Bronchial epithelial cell (primary cell): ENCODE measurements at regions not wholly inside any gene's neighbourhood (a gene's known extent, or its start where the extent isn't known, plus 50 kb on each side); places are given as distances from the start of the nearest gene placed in this dataset.
"Not testable (repeated sequence)": the region's sequence is repeated elsewhere in the genome, so short reads cannot be mapped to it uniquely, and the experiment has no call there.

Source experiments
- DNase-seq: peaks from one replicate; pipeline ENCODE4 v3.0.0-alpha.2; 2010; ENCODE audit warnings: low read depth
- FAIRE-seq: peaks from 2 replicates; lab custom pipeline; 2011; peaks lifted over from hg19 to GRCh38; lab: Jason Lieb, UNC
- H3K27me3 ChIP-seq: 2 replicates; pipeline ENCODE4 v1.5.1; 2011; ENCODE audit warnings: low read length; ENCODE audit not compliant: control insufficient read depth, insufficient read depth
- H3K36me3 ChIP-seq: 2 replicates; pipeline ENCODE4 v1.5.1; 2011; ENCODE audit warnings: low read length; ENCODE audit not compliant: control insufficient read depth, insufficient read depth
- H3K4me3 ChIP-seq: 2 replicates; pipeline ENCODE4 v1.5.1; 2011; ENCODE audit warnings: mild to moderate bottlenecking, low read depth, low read length, control low read depth
- CTCF ChIP-seq: IDR thresholded peaks from 2 replicates; pipeline ENCODE4 v1.5.1; 2011; ENCODE audit warnings: mild to moderate bottlenecking, moderate library complexity, low read length, control low read depth, inconsistent platforms; ENCODE audit not compliant: insufficient read depth, severe bottlenecking

GRCh38 chr2:195269220-195269619, 387.8 kb upstream of the SLC39A10 start:
- FAIRE-seq (no peak), DNase-seq (no peak)
- no peak overlapping the region for H3K4me3 ChIP-seq
- H3K36me3 ChIP-seq, result no peaks in the 10 kb centered on the region
- H3K27me3 ChIP-seq, result no peaks in the 10 kb centered on the region
- no peak for TF ChIP-seq CTCF

GRCh38 chr2:195257979-195258378, 399.0 kb upstream of the SLC39A10 start:
- TF ChIP-seq CTCF, result no peak
- FAIRE-seq, result no peak

GRCh38 chr2:195252018-195252417, 405.0 kb upstream of the SLC39A10 start:
- no peaks in the 10 kb centered on the region for H3K27me3 ChIP-seq
- H3K4me3 ChIP-seq, result no peak overlapping the region
- no peak for TF ChIP-seq CTCF
- DNase-seq (no peak), FAIRE-seq (no peak)
- no peaks in the 10 kb centered on the region for H3K36me3 ChIP-seq

More at GRCh38 chr2:195257979-195258378, 399.0 kb upstream of the SLC39A10 start:
- Histone ChIP-seq H3K27me3 (no peaks in the 10 kb centered on the region), H3K36me3 (no peaks in the 10 kb centered on the region), H3K4me3 (no peak overlapping the region)
- no peak for DNase-seq

GRCh38 chr2:195251214-195251613, 405.8 kb upstream of the SLC39A10 start:
- H3K27me3 ChIP-seq, result no peaks in the 10 kb centered on the region
- H3K36me3 ChIP-seq, result no peaks in the 10 kb centered on the region
- no peak for TF ChIP-seq CTCF
- FAIRE-seq (no peak), DNase-seq (peak; percentile 3)
- no peak overlapping the region for H3K4me3 ChIP-seq

- no peak overlapping the region for H3K4me3 ChIP-seq
- TF ChIP-seq CTCF, result no peak
- FAIRE-seq, result no peak
- no peak for DNase-seq
- H3K27me3 ChIP-seq, result no peaks in the 10 kb centered on the region
- H3K36me3 ChIP-seq, result no peaks in the 10 kb centered on the region
Measured at GRCh38 chr2:195238826-195239225, 418.2 kb upstream of the SLC39A10 start.

GRCh38 chr2:195238379-195238778, 418.6 kb upstream of the SLC39A10 start:
- DNase-seq (no peak), FAIRE-seq (no peak)
- Histone ChIP-seq H3K36me3 (no peaks in the 10 kb centered on the region), H3K27me3 (no peaks in the 10 kb centered on the region), H3K4me3 (no peak overlapping the region)
- no peak for TF ChIP-seq CTCF

- DNase-seq, FAIRE-seq, H3K36me3 ChIP-seq, H3K27me3 ChIP-seq, H3K4me3 ChIP-seq: not testable (repeated sequence)
Measured at GRCh38 chr2:195228547-195228946, 428.5 kb upstream of the SLC39A10 start.
